GM06990 (cell line): ENCODE measurements at regions not wholly inside any gene's neighbourhood (a gene's known extent, or its start where the extent isn't known, plus 50 kb on each side); places are given as distances from the start of the nearest gene placed in this dataset.

Source experiments
- DNase-seq: peaks from one replicate; pipeline ENCODE4 v3.0.0-alpha.2; 2011; ENCODE audit not compliant: insufficient read length; ENCODE audit errors: extremely low read depth
- H3K27me3 ChIP-seq: replicated peaks from 2 replicates; pipeline ENCODE4 v1.6.0; 2011; ENCODE audit warnings: low read length; ENCODE audit not compliant: control insufficient read depth, insufficient read depth
- H3K36me3 ChIP-seq: 2 replicates; pipeline ENCODE4 v1.5.1; 2011; ENCODE audit warnings: low read length; ENCODE audit not compliant: control insufficient read depth, insufficient read depth
- H3K4me3 ChIP-seq: replicated peaks from 2 replicates; pipeline ENCODE4 v1.5.1; 2011; ENCODE audit warnings: low read depth, mild to moderate bottlenecking, control low read depth, low read length
- CTCF ChIP-seq: IDR thresholded peaks from 2 replicates; pipeline ENCODE4 v1.5.1; 2011; ENCODE audit warnings: low read length, control low read depth, mild to moderate bottlenecking, inconsistent platforms; ENCODE audit not compliant: insufficient read depth, poor library complexity, severe bottlenecking

GRCh38 chr2:54371460-54372065 is 84.6 kb upstream of the SPTBN1 start:
- TF ChIP-seq CTCF: no peak
- Histone ChIP-seq H3K36me3 (no peaks in the 10 kb centered on the region), H3K27me3 (no peaks in the 10 kb centered on the region; the same call in 1 of the 2 replicates), H3K4me3 (no peak overlapping the region)
- no peak for DNase-seq

GRCh38 chr2:54372361-54372760 is 83.8 kb upstream of the SPTBN1 start:
- H3K4me3 ChIP-seq: no peak overlapping the region
- H3K27me3 ChIP-seq: no peaks in the 10 kb centered on the region; the same call in none of the 2 replicates
- no peaks in the 10 kb centered on the region for H3K36me3 ChIP-seq
- TF ChIP-seq CTCF: no peak
- DNase-seq: no peak

GRCh38 chr2:54373855-54374254 is 82.3 kb upstream of the SPTBN1 start:
- no peak for DNase-seq
- H3K27me3 ChIP-seq: no peaks in the 10 kb centered on the region; the same call in none of the 2 replicates
- H3K4me3 ChIP-seq: no peak overlapping the region
- no peak for TF ChIP-seq CTCF
- no peaks in the 10 kb centered on the region for H3K36me3 ChIP-seq

- no peak for TF ChIP-seq CTCF
These were observed 81.3 kb upstream of the SPTBN1 start for GRCh38 chr2:54374591-54375364.

GRCh38 chr2:54377451-54377850 is 78.7 kb upstream of the SPTBN1 start:
- Histone ChIP-seq H3K36me3 (no peaks in the 10 kb centered on the region), H3K4me3 (no peak overlapping the region), H3K27me3 (no peaks in the 10 kb centered on the region; the same call in 1 of the 2 replicates)
- no peak for DNase-seq
- no peak for TF ChIP-seq CTCF

More at GRCh38 chr2:54374591-54375364, 81.3 kb upstream of the SPTBN1 start:
- no peak for DNase-seq
- no peaks in the 10 kb centered on the region; the same call in none of the 2 replicates for H3K27me3 ChIP-seq
- H3K36me3 ChIP-seq: no peaks in the 10 kb centered on the region
- no peak overlapping the region for H3K4me3 ChIP-seq
